HG03521 (cell line): ENCODE measurements at regions not wholly inside any gene's neighbourhood (a gene's known extent, or its start where the extent isn't known, plus 50 kb on each side); places are given as distances from the start of the nearest gene placed in this dataset.

Source experiments
- ATAC-seq: cut with Tn5 transposase; IDR thresholded peaks from one replicate; pipeline ENCODE4 v1.9.1; 2021; ENCODE audit warnings: mild to moderate bottlenecking, moderate library complexity; ENCODE audit not compliant: unreplicated experiment

GRCh38 chr3:157815739-157816138 lies 290.5 kb downstream of the SHOX2 start:
- ATAC-seq: no peak

GRCh38 chr3:157810924-157811718 lies 295.1 kb downstream of the SHOX2 start:
- ATAC-seq: no peak

- no peak for ATAC-seq
These were observed 298.9 kb downstream of the SHOX2 start for GRCh38 chr3:157807280-157807679.

- ATAC-seq: no peak
These were observed 300.7 kb downstream of the SHOX2 start for GRCh38 chr3:157805538-157805937.

GRCh38 chr3:157794771-157795170 lies 291.6 kb upstream of the VEPH1 start:
- no peak for ATAC-seq

- ATAC-seq: no peak
These were observed 290.5 kb upstream of the VEPH1 start for GRCh38 chr3:157793745-157794144.

- no peak for ATAC-seq
These were observed 285.9 kb upstream of the VEPH1 start for GRCh38 chr3:157789162-157789561.

- no peak for ATAC-seq
These were observed 283.4 kb upstream of the VEPH1 start for GRCh38 chr3:157786618-157787017.

GRCh38 chr3:157786211-157786610 lies 283.0 kb upstream of the VEPH1 start:
- no peak for ATAC-seq

GRCh38 chr3:157785102-157785826 lies 282.0 kb upstream of the VEPH1 start:
- ATAC-seq: no peak

- no peak for ATAC-seq
These were observed 279.0 kb upstream of the VEPH1 start for GRCh38 chr3:157782236-157782635.

- no peak for ATAC-seq
These were observed 273.6 kb upstream of the VEPH1 start for GRCh38 chr3:157776861-157777260.

- no peak for ATAC-seq
These were observed 272.2 kb upstream of the VEPH1 start for GRCh38 chr3:157775446-157775845.

- no peak for ATAC-seq
These were observed 266.2 kb upstream of the VEPH1 start for GRCh38 chr3:157769378-157769777.

- no peak for ATAC-seq
These were observed 264.4 kb upstream of the VEPH1 start for GRCh38 chr3:157767607-157768006.

GRCh38 chr3:157763644-157764043 lies 260.4 kb upstream of the VEPH1 start:
- no peak for ATAC-seq

GRCh38 chr3:157759311-157759710 lies 256.1 kb upstream of the VEPH1 start:
- ATAC-seq: no peak

- no peak for ATAC-seq
These were observed 252.0 kb upstream of the VEPH1 start for GRCh38 chr3:157755233-157755632.

- no peak for ATAC-seq
These were observed 251.2 kb upstream of the VEPH1 start for GRCh38 chr3:157754451-157754850.

- no peak for ATAC-seq
These were observed 250.5 kb upstream of the VEPH1 start for GRCh38 chr3:157753787-157754136.

- no peak for ATAC-seq
These were observed 250.0 kb upstream of the VEPH1 start for GRCh38 chr3:157752956-157753786.

GRCh38 chr3:157752554-157752953 lies 249.3 kb upstream of the VEPH1 start:
- ATAC-seq: no peak
